ENCODE measurements at regions not wholly inside any gene's neighbourhood (a gene's known extent, or its start where the extent isn't known, plus 50 kb on each side); places are given as distances from the start of the nearest gene placed in this dataset.

DNA sequence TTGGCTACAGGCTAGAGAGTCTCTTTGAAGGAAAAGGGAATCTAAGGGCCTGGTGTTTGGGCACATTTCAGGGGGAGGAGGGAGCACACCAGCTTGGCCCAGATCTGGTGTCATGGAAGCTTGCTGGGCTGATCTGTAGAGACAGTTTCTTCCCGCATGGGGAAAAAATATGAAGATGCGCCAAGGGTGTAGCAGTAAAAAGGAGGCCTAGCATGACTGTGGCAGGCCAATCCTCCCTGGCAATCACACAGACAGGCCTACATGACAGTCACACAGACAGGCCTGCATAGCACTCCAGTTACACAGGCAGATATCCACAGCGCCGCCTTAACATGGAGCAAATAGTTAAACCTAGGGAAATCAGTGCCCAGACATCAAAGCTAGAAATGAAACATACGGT is 123.6 kb upstream of the KIF5B start:
- TF ChIP-seq, protein P1, sequence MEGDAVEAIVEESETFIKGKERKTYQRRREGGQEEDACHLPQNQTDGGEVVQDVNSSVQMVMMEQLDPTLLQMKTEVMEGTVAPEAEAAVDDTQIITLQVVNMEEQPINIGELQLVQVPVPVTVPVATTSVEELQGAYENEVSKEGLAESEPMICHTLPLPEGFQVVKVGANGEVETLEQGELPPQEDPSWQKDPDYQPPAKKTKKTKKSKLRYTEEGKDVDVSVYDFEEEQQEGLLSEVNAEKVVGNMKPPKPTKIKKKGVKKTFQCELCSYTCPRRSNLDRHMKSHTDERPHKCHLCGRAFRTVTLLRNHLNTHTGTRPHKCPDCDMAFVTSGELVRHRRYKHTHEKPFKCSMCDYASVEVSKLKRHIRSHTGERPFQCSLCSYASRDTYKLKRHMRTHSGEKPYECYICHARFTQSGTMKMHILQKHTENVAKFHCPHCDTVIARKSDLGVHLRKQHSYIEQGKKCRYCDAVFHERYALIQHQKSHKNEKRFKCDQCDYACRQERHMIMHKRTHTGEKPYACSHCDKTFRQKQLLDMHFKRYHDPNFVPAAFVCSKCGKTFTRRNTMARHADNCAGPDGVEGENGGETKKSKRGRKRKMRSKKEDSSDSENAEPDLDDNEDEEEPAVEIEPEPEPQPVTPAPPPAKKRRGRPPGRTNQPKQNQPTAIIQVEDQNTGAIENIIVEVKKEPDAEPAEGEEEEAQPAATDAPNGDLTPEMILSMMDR (conservative IDR thresholded peaks at IDR 0.05; ENCODE audit: low read length), result no peak
- TF ChIP-seq EZH2phosphoT487 (IDR thresholded peaks at IDR 0.05; ENCODE audit: borderline replicate concordance, low read depth, low read length), result no peak

Data from OCI-LY7 (cell line).